OCI-LY7 (cell line): ENCODE measurements at regions not wholly inside any gene's neighbourhood (a gene's known extent, or its start where the extent isn't known, plus 50 kb on each side); places are given as distances from the start of the nearest gene placed in this dataset.

Experiments used
- CTCF ChIP-seq: fragments of 200-600 bp; sonication (generic); conservative IDR thresholded peaks from 2 replicates; pipeline ENCODE4 v1.5.1; 2014; ENCODE audit warnings: mild to moderate bottlenecking, antibody characterized with exemption, low read length, moderate library complexity, mixed read lengths
- EZH2phosphoT487 ChIP-seq: fragments of 200-600 bp; sonication (generic); IDR thresholded peaks from 2 replicates; pipeline ENCODE4 v1.6.1; 2018; ENCODE audit warnings: low read depth, borderline replicate concordance, mild to moderate bottlenecking, mixed run types, antibody characterized with exemption, low read length, moderate library complexity, mixed read lengths

- no peak for TF ChIP-seq CTCF
- no peak for TF ChIP-seq EZH2phosphoT487
Observed at GRCh38 chr15:29566914-29567313, 255.4 kb downstream of the TJP1 start.
